ENCODE measurements at regions not wholly inside any gene's neighbourhood (a gene's known extent, or its start where the extent isn't known, plus 50 kb on each side); places are given as distances from the start of the nearest gene placed in this dataset.

DNA sequence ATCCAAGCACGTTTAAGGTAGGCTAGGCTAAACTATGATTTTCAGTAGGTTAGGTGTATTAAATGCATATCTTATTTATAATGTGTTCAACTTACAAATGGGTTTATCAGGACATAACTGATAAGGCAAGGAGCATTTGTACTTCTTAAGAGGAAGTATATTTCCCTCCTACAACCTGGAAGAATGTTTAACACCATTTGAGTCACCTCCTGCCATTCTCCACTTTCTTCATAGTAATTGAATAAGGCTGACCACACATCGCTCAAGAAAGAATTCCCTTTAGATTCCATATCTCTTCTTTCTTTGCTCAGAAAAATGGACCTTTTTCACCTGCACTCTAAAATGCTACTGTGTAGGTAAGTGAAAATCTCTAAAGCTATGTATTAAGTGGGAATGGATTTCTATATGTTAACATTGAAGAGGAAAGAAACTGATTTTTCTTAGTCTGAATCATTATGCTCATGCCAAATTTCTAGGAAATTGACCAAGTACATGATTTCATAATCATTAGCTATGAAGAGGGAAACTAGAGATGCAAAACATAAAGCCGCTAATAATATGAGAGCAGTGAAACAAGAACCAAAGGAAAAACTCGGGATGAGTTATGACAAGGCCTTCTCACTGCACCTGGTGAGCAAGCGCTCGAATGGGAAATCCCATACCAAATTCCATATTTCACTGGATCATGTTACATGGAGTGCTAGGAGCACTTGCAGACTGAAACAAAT, 210.4 kb downstream of the ALDH8A1 start:
- no peaks in the 10 kb centered on the region for H3K36me3 ChIP-seq
- no peaks in the 10 kb centered on the region for H3K27me3 ChIP-seq
- no peak overlapping the region for H3K27ac ChIP-seq (replicated peaks in 1 of 4)
- no peak for DNase-seq (ENCODE audit: extremely low spot score)
- no peaks in the 10 kb centered on the region for H3K4me1 ChIP-seq
- H3K4me3 ChIP-seq = no peak overlapping the region
- H3K9me3 ChIP-seq = no peaks in the 10 kb centered on the region
- 89% methylated on average over 6 of the region's 6 CpGs for WGBS
- intact Hi-C loops (cut with DNase I) = no loop called here
- TF ChIP-seq, protein P1, sequence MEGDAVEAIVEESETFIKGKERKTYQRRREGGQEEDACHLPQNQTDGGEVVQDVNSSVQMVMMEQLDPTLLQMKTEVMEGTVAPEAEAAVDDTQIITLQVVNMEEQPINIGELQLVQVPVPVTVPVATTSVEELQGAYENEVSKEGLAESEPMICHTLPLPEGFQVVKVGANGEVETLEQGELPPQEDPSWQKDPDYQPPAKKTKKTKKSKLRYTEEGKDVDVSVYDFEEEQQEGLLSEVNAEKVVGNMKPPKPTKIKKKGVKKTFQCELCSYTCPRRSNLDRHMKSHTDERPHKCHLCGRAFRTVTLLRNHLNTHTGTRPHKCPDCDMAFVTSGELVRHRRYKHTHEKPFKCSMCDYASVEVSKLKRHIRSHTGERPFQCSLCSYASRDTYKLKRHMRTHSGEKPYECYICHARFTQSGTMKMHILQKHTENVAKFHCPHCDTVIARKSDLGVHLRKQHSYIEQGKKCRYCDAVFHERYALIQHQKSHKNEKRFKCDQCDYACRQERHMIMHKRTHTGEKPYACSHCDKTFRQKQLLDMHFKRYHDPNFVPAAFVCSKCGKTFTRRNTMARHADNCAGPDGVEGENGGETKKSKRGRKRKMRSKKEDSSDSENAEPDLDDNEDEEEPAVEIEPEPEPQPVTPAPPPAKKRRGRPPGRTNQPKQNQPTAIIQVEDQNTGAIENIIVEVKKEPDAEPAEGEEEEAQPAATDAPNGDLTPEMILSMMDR (IDR thresholded peaks at IDR 0.05) = no peak
- no peak for TF ChIP-seq EP300 (IDR thresholded peaks at IDR 0.05)
- no peak for TF ChIP-seq POLR2AphosphoS5 (IDR thresholded peaks at IDR 0.05)
- TF ChIP-seq POLR2A (IDR thresholded peaks at IDR 0.05; ENCODE audit: low read depth) = no peak

DNA sequence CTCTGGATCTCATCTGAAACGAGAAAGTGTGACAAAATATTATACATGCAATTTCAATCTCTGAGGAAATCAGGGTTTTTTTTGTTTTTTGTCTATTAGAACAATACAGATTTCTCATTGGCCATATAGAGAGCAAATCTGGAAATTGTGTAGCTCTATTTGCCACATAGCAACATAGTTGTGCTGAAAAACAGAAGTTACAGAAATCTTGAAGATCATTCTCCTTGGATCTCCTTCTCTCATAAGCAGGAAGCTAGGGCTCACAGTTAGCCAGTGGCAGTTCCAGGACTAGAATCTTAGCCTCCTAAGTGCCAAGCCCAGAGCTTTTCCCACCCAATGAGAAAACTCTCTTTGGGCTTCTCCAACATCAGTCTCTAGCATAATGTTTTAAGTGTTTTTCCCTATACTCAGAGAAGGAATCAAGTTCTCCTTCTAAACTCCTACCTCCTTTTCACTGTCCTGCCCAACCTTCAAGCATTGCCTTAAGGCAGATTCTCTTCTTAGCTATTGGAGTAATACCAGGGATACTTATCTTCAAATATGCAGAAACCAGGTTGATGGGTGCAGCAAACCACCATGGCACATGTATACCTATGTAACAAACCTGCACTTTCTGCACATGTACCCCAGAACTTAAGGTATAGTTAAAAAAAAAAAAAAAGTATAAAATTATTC, 211.6 kb downstream of the ALDH8A1 start:
- Histone ChIP-seq H3K9me3 (no peaks in the 10 kb centered on the region), H3K4me1 (no peaks in the 10 kb centered on the region), H3K4me3 (no peak overlapping the region), H3K36me3 (no peaks in the 10 kb centered on the region), H3K27ac (replicated peaks in 1 of 4) (no peak overlapping the region), H3K27me3 (no peaks in the 10 kb centered on the region)
- 82% methylated on average over 1 of the region's 1 CpG for WGBS
- no peak for DNase-seq (ENCODE audit: extremely low spot score)
- intact Hi-C loops (cut with DNase I) = no loop called here
- no peak for TF ChIP-seq POLR2AphosphoS5 (IDR thresholded peaks at IDR 0.05)
- TF ChIP-seq, protein P1 (IDR thresholded peaks at IDR 0.05) = no peak
- TF ChIP-seq POLR2A (IDR thresholded peaks at IDR 0.05; ENCODE audit: low read depth) = no peak
- TF ChIP-seq EP300 (IDR thresholded peaks at IDR 0.05) = no peak

DNA sequence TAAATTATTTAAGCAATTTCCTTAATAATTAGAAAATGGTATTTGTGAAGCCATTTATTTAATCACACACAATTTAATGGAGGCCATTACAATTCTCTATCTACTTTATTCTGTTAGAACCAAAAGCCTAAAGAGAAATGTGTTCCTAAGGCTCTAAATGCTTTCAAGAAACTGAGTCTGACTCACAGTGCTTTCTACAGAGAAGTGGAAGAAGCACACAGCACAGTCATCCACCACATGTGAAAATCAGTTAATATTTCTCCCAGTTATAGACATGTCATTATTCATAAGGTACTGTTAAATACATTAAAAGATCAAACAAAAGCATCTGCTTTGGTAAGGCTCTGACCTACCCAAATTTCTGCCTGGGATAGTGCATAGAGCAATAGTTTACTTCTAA, 214.4 kb downstream of the ALDH8A1 start:
- TF ChIP-seq EP300 (IDR thresholded peaks at IDR 0.05) (no peak), POLR2AphosphoS5 (IDR thresholded peaks at IDR 0.05) (no peak), POLR2A (IDR thresholded peaks at IDR 0.05; ENCODE audit: low read depth) (no peak)
- TF ChIP-seq, protein P1 (IDR thresholded peaks at IDR 0.05) = no peak
- Histone ChIP-seq H3K9me3 (no peaks in the 10 kb centered on the region), H3K27me3 (no peaks in the 10 kb centered on the region), H3K27ac (replicated peaks in 1 of 4) (no peak overlapping the region), H3K4me3 (no peak overlapping the region), H3K4me1 (no peaks in the 10 kb centered on the region), H3K36me3 (no peaks in the 10 kb centered on the region)
- intact Hi-C loops (cut with DNase I) = no loop called here
- no peak for DNase-seq (ENCODE audit: extremely low spot score)

DNA sequence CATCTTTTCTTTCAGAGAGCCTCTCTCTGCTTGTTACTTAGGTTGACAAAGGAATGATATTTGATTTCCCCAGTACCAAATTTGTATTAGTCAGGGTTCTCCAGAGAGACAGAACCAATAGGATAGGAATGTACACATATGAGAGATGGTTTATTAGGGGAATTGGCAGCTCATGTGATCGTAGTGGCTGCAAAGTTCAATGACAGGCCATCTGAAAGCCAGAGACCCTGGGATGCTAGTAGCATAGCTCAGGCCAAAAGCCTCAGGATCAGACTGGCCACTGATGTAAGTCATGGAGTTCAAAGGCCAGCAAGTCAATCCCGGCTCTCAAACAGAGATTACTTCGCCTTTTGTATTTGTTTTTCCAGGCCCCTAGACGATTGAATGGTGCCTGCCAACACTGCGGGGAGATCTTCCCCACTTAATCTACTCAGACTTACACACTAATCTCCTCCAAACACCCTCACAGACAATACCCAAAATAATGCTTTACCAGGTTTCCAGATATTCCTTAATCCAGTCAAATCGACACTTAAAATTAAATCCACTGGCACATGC, 215.5 kb downstream of the ALDH8A1 start:
- TF ChIP-seq, protein P1 (IDR thresholded peaks at IDR 0.05) = no peak
- TF ChIP-seq POLR2A (IDR thresholded peaks at IDR 0.05; ENCODE audit: low read depth) (no peak), EP300 (IDR thresholded peaks at IDR 0.05) (no peak), POLR2AphosphoS5 (IDR thresholded peaks at IDR 0.05) (no peak)
- Histone ChIP-seq H3K4me1 (no peaks in the 10 kb centered on the region), H3K9me3 (no peaks in the 10 kb centered on the region), H3K36me3 (no peaks in the 10 kb centered on the region), H3K27ac (replicated peaks in 1 of 4) (no peak overlapping the region), H3K4me3 (no peak overlapping the region), H3K27me3 (no peaks in the 10 kb centered on the region)
- intact Hi-C loops (cut with DNase I) = no loop called here
- no peak for DNase-seq (ENCODE audit: extremely low spot score)
- WGBS = 96% methylated on average over 6 of the region's 6 CpGs

Data from esophagus muscularis mucosa (tissue), 4 donors.